NCI-H1092 treated with DMSO at 0.1 percent for 48 hours (cell line): ENCODE measurements at regions not wholly inside any gene's neighbourhood (a gene's known extent, or its start where the extent isn't known, plus 50 kb on each side); places are given as distances from the start of the nearest gene placed in this dataset.
"Not testable (repeated sequence)": the region's sequence is repeated elsewhere in the genome, so short reads cannot be mapped to it uniquely, and the experiment has no call there.

Experiments
- DNase-seq: peaks from one replicate; lab custom pipeline; 2025; lab: John Stamatoyannopoulos, UW

GRCh38 chrX:12052109-12052508 is 86.2 kb upstream of the FRMPD4 start:
- DNase-seq, result no peak

- DNase-seq, result no peak
Observed at GRCh38 chrX:12058087-12058486, 80.2 kb upstream of the FRMPD4 start.

- DNase-seq, result no peak
Observed at GRCh38 chrX:12060489-12061260, 77.6 kb upstream of the FRMPD4 start.

GRCh38 chrX:12065251-12065650 is 73.0 kb upstream of the FRMPD4 start:
- no peak for DNase-seq

GRCh38 chrX:12076046-12076445 is 62.2 kb upstream of the FRMPD4 start:
- no peak for DNase-seq

GRCh38 chrX:12080265-12080664 is 58.0 kb upstream of the FRMPD4 start:
- DNase-seq, result peak; percentile 74

- not testable (repeated sequence) for DNase-seq
Observed at GRCh38 chrX:12082959-12083358, 55.3 kb upstream of the FRMPD4 start.
